Right lobe of liver (tissue), 4 donors: ENCODE measurements at regions not wholly inside any gene's neighbourhood (a gene's known extent, or its start where the extent isn't known, plus 50 kb on each side); places are given as distances from the start of the nearest gene placed in this dataset.
"Not testable (repeated sequence)": the region's sequence is repeated elsewhere in the genome, so short reads cannot be mapped to it uniquely, and the experiment has no call there.

Experiments used
- POLR2A ChIP-seq: fragments of 450-650 bp; IDR thresholded peaks from one replicate; pipeline ENCODE4 v1.6.1; 2017; ENCODE audit warnings: antibody characterized with exemption, mild to moderate bottlenecking
- TF ChIP-seq, protein P1 (sequence below), 4 donors: fragments of 200-600 bp in 3 of 4; fragments of 450-650 bp in 1 of 4; IDR thresholded peaks; one replicate each; pipeline versions ENCODE4 v1.5.1 to v1.8.0; 2016 to 2022; ENCODE audit warnings: antibody characterized with exemption in 4 of 4, mild to moderate bottlenecking in 2 of 4
- donor health status: DM: no; HTN: no; CAD: no.
- donor health status: DM: no; HTN: no; CAD: no.
- donor health status: DM: no; HTN: yes; CAD: no.

DNA sequence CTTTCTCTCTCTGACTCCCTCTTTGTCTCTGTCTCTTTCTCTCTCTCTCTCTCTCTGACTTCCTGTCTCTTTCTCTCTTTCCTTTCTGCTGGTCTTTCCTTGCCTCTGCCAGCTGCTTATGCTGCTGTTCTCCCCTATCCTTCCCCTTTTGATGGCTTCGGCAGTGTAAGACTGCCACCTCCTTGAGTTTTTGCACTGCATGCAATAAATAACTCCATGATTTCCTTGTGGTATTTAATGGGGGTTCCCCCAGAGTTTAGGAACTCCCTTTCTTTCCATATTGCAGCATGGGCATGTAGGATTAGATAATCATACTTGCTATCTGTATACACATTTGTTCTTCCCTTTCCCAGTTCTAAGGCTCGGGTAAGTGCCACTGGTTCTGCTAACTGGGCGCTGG, 157.8 kb upstream of the BANK1 start:
- not testable (repeated sequence) for TF ChIP-seq POLR2A
- TF ChIP-seq, protein P1, sequence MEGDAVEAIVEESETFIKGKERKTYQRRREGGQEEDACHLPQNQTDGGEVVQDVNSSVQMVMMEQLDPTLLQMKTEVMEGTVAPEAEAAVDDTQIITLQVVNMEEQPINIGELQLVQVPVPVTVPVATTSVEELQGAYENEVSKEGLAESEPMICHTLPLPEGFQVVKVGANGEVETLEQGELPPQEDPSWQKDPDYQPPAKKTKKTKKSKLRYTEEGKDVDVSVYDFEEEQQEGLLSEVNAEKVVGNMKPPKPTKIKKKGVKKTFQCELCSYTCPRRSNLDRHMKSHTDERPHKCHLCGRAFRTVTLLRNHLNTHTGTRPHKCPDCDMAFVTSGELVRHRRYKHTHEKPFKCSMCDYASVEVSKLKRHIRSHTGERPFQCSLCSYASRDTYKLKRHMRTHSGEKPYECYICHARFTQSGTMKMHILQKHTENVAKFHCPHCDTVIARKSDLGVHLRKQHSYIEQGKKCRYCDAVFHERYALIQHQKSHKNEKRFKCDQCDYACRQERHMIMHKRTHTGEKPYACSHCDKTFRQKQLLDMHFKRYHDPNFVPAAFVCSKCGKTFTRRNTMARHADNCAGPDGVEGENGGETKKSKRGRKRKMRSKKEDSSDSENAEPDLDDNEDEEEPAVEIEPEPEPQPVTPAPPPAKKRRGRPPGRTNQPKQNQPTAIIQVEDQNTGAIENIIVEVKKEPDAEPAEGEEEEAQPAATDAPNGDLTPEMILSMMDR (IDR thresholded peaks at IDR 0.05), result not testable (repeated sequence)
